ENCODE measurements at regions not wholly inside any gene's neighbourhood (a gene's known extent, or its start where the extent isn't known, plus 50 kb on each side); places are given as distances from the start of the nearest gene placed in this dataset.

- DNase-seq: no peak
Observed at GRCh38 chr10:105328503-105329133, 687.5 kb downstream of the SORCS3 start.
